ENCODE measurements at regions not wholly inside any gene's neighbourhood (a gene's known extent, or its start where the extent isn't known, plus 50 kb on each side); places are given as distances from the start of the nearest gene placed in this dataset.

DNA sequence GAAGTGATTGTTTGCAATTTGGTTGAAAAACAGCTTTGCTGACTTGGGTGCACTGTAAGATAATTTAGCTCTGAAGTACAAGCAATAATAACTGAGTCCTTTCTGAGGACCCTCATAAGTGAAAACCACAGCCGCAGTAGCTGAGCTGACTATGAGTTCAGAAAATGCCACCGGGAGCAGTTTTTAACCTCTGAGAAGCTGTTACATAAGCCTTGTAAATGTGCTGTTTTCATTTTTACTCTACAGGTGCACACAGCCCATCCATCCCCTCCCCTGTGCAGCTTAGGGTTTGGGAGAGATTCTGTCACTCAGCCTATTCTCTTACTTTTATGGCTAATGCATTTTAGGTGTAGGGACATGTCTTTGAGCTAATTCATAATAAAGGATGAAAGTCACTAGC lies 255.5 kb upstream of the C11orf87 start:
- Mint-ChIP-seq H3K36me3 (no peaks in the 10 kb centered on the region), H3K9me3 (no peaks in the 10 kb centered on the region)
- WGBS (ENCODE audit: insufficient coverage) = no CpG with 5 or more reads among the region's 2 CpGs

DNA sequence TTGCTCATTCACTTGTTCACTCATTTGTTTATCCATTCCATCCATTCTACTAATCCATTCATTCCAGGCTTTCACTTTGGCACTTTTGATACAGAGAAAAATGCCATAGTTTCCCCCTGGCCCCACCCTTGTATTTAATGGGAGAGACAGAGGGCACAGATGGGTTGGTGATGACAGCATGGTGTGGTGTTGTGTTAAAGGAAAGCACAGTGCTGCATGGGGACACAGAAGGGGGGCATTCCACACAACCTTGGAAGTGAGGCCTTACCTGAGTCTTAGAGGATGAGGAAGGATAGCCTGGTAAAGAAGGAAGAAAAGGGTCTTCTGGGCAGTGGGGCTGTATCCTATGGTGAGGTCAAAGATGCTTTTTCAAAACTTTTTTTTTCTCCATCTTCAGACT lies 248.5 kb upstream of the C11orf87 start:
- H3K36me3 Mint-ChIP-seq = no peaks in the 10 kb centered on the region
- H3K27ac Mint-ChIP-seq = no peak overlapping the region
- POLR2A ChIA-PET = no interaction called here
- Histone ChIP-seq H3K27ac (ENCODE audit: low read length) (no peak overlapping the region), H3K4me1 (ENCODE audit: control insufficient read depth in 1 of 2, extremely low read depth in 1 of 2, insufficient read depth in 2 of 2, low read length in 2 of 2) (no peaks in the 10 kb centered on the region), H3K36me3 (ENCODE audit: control insufficient read depth in 2 of 2, extremely low read depth in 1 of 2, insufficient read depth in 1 of 2, low read length in 1 of 2) (no peaks in the 10 kb centered on the region), H3K27me3 (replicated peaks in 1 of 2; ENCODE audit: control insufficient read depth in 2 of 2, extremely low read depth in 1 of 2, insufficient read depth in 2 of 2, low read length in 1 of 2) (no peaks in the 10 kb centered on the region), H3K9me3 (no peaks in the 10 kb centered on the region), H3K4me3 (ENCODE audit: control insufficient read depth in 1 of 2, extremely low read depth in 1 of 2, low read length in 1 of 2) (no peak overlapping the region)
- no peaks in the 10 kb centered on the region for H3K4me1 Mint-ChIP-seq
- CTCF ChIA-PET = no interaction called here
- ATAC-seq (replicated peaks in 1 of 4) (no peak), DNase-seq (no peak)
- no peaks in the 10 kb centered on the region for H3K9me3 Mint-ChIP-seq
- H3K4me3 Mint-ChIP-seq = no peak overlapping the region
- H3K27me3 Mint-ChIP-seq = peaks cover 0 to 5% of the 10 kb centered on the region in 2 donors

More for the DNA sequence above, 255.5 kb upstream of the C11orf87 start:
- Histone ChIP-seq H3K36me3 (ENCODE audit: control insufficient read depth in 2 of 2, extremely low read depth in 1 of 2, insufficient read depth in 1 of 2, low read length in 1 of 2) (no peaks in the 10 kb centered on the region), H3K4me3 (ENCODE audit: control insufficient read depth in 1 of 2, extremely low read depth in 1 of 2, low read length in 1 of 2) (no peak overlapping the region), H3K9me3 (no peaks in the 10 kb centered on the region), H3K27me3 (replicated peaks in 1 of 2; ENCODE audit: control insufficient read depth in 2 of 2, extremely low read depth in 1 of 2, insufficient read depth in 2 of 2, low read length in 1 of 2) (no peaks in the 10 kb centered on the region), H3K4me1 (ENCODE audit: control insufficient read depth in 1 of 2, extremely low read depth in 1 of 2, insufficient read depth in 2 of 2, low read length in 2 of 2) (no peaks in the 10 kb centered on the region), H3K27ac (ENCODE audit: low read length) (no peak overlapping the region)
- Mint-ChIP-seq H3K4me1 (no peaks in the 10 kb centered on the region), H3K27me3 (no peaks in the 10 kb centered on the region), H3K4me3 (no peak overlapping the region), H3K27ac (no peak overlapping the region)
- ChIA-PET POLR2A (no interaction called here), CTCF (no interaction called here)
- ATAC-seq (replicated peaks in 1 of 4) (no peak), DNase-seq (no peak)

DNA sequence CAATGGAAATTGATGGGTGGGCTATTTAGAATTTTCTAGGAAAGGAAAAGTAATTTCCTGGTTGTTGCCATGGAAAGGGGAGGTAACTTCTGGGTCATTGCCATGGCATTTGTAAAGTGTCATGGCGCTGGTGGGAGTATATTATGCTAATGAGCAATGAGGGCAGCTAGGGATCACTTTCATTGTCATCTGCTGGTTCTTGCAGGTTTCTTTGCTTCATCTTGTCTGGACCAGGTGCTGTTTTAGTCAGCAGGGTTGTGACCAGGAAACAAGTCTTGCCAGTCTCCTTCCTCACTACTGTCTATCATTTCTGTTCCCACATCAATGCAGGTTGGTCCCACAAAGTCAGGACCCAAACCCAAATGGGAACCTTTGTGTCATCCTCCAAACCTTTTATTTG lies 237.6 kb upstream of the C11orf87 start:
- no peak overlapping the region for H3K4me3 Mint-ChIP-seq
- H3K4me1 Mint-ChIP-seq = no peaks in the 10 kb centered on the region
- H3K4me3 ChIP-seq (ENCODE audit: control insufficient read depth in 1 of 2, extremely low read depth in 1 of 2, low read length in 1 of 2) = no peak overlapping the region
- ChIA-PET POLR2A (no interaction called here), CTCF (no interaction called here)
- H3K4me1 ChIP-seq (ENCODE audit: control insufficient read depth in 1 of 2, extremely low read depth in 1 of 2, insufficient read depth in 2 of 2, low read length in 2 of 2) = no peaks in the 10 kb centered on the region
- no peaks in the 10 kb centered on the region for H3K36me3 ChIP-seq (ENCODE audit: control insufficient read depth in 2 of 2, extremely low read depth in 1 of 2, insufficient read depth in 1 of 2, low read length in 1 of 2)
- no peak overlapping the region for H3K27ac Mint-ChIP-seq
- no CpG with 5 or more reads among the region's 1 CpG for WGBS (ENCODE audit: insufficient coverage)
- DNase-seq (no peak), ATAC-seq (replicated peaks in 1 of 4) (no peak)
- no peaks in the 10 kb centered on the region for H3K27me3 ChIP-seq (replicated peaks in 1 of 2; ENCODE audit: control insufficient read depth in 2 of 2, extremely low read depth in 1 of 2, insufficient read depth in 2 of 2, low read length in 1 of 2)
- H3K27me3 Mint-ChIP-seq = no peaks in the 10 kb centered on the region
- H3K27ac ChIP-seq (ENCODE audit: low read length) = no peak overlapping the region
- no peaks in the 10 kb centered on the region for H3K36me3 Mint-ChIP-seq
- peaks cover 5 to 16% (median 12%) of the 10 kb centered on the region in 3 donors for H3K9me3 Mint-ChIP-seq
- no peaks in the 10 kb centered on the region for H3K9me3 ChIP-seq

DNA sequence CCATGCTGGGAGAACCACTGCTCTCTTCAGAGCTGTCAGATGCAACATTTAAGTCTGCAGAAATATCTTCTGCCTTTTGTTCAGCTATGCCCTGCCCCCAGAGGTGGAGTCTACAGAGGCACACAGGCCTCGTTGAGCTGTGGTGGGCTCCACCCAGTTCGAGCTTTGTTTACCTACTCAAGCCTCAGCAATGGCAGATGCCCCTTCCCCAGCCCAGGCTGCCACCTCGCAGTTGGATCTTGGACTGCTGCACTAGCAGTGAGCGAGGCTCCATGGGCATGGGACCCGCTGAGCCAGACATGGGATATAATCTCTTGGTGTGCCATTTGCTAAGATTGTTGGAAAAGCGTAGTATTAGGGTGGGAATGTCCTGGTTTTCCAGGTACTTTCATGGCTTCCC lies 229.1 kb upstream of the C11orf87 start:
- Mint-ChIP-seq H3K36me3 (no peaks in the 10 kb centered on the region), H3K27ac (no peak overlapping the region), H3K9me3 (peaks cover 10 to 19% (median 16%) of the 10 kb centered on the region in 3 donors), H3K27me3 (no peaks in the 10 kb centered on the region), H3K4me1 (no peaks in the 10 kb centered on the region), H3K4me3 (no peak overlapping the region)
- CTCF ChIA-PET = no interaction called here
- H3K9me3 ChIP-seq = no peaks in the 10 kb centered on the region
- no peaks in the 10 kb centered on the region for H3K27me3 ChIP-seq (replicated peaks in 1 of 2; ENCODE audit: control insufficient read depth in 2 of 2, extremely low read depth in 1 of 2, insufficient read depth in 2 of 2, low read length in 1 of 2)
- WGBS (ENCODE audit: insufficient coverage) = 71% methylated on average over 4 of the region's 6 CpGs
- H3K4me1 ChIP-seq (ENCODE audit: control insufficient read depth in 1 of 2, extremely low read depth in 1 of 2, insufficient read depth in 2 of 2, low read length in 2 of 2) = no peaks in the 10 kb centered on the region
- POLR2A ChIA-PET = no interaction called here
- H3K36me3 ChIP-seq (ENCODE audit: control insufficient read depth in 2 of 2, extremely low read depth in 1 of 2, insufficient read depth in 1 of 2, low read length in 1 of 2) = no peaks in the 10 kb centered on the region
- ATAC-seq (replicated peaks in 1 of 4) (no peak), DNase-seq (no peak)
- no peak overlapping the region for H3K27ac ChIP-seq (ENCODE audit: low read length)
- H3K4me3 ChIP-seq (ENCODE audit: control insufficient read depth in 1 of 2, extremely low read depth in 1 of 2, low read length in 1 of 2) = no peak overlapping the region

DNA sequence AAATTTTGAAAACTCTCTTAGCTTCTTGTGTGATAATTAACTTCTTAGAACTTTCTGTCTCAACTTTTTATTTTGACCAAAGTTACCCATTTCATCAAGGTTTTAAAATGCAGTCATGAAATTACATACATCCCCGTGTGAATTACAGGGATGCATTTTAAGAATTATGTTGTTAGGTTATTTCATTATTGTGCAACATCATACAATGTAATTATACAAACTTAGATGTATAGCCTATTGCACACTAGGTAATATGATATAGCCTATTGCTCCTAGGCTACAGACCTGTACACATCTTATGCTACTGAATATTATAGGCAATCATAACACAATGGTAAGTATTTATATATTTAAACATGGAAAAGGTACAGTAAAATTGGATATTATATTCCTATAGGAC lies 228.1 kb upstream of the C11orf87 start:
- no peak overlapping the region for H3K4me3 ChIP-seq (ENCODE audit: control insufficient read depth in 1 of 2, extremely low read depth in 1 of 2, low read length in 1 of 2)
- CTCF ChIA-PET = no interaction called here

DNA sequence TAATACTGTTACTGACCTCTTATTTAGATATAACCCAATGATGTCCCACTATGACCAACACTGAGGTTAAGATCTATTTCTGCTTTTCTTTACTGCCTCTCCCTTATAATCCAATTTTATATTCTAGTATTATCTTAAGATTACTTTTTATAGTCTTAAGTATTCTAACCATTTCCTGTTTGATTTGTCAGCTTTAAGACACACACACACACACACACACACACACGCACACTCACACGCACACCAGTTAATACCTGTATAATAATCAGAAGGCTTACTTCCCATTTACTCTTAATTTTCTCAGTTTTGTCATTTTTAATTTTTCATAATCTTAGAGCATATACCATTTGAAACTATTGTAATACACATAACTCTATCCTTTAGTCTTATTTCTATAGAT lies 226.0 kb upstream of the C11orf87 start:
- no peaks in the 10 kb centered on the region for H3K27me3 ChIP-seq (replicated peaks in 1 of 2; ENCODE audit: control insufficient read depth in 2 of 2, extremely low read depth in 1 of 2, insufficient read depth in 2 of 2, low read length in 1 of 2)
- POLR2A ChIA-PET = no interaction called here
- H3K9me3 Mint-ChIP-seq = peaks cover 0 to 10% (median 6%) of the 10 kb centered on the region in 3 donors
- H3K27ac ChIP-seq (ENCODE audit: low read length) = no peak overlapping the region
- no peaks in the 10 kb centered on the region for H3K27me3 Mint-ChIP-seq
- H3K4me3 Mint-ChIP-seq = no peak overlapping the region
- H3K4me1 Mint-ChIP-seq = no peaks in the 10 kb centered on the region
- WGBS (ENCODE audit: insufficient coverage) = no CpG with 5 or more reads among the region's 2 CpGs
- no peak overlapping the region for H3K27ac Mint-ChIP-seq
- CTCF ChIA-PET = no interaction called here
- DNase-seq = no peak
- no peak for ATAC-seq (replicated peaks in 1 of 4)
- no peaks in the 10 kb centered on the region for H3K9me3 ChIP-seq
- no peaks in the 10 kb centered on the region for H3K4me1 ChIP-seq (ENCODE audit: control insufficient read depth in 1 of 2, extremely low read depth in 1 of 2, insufficient read depth in 2 of 2, low read length in 2 of 2)
- H3K36me3 Mint-ChIP-seq = no peaks in the 10 kb centered on the region
- H3K4me3 ChIP-seq (ENCODE audit: control insufficient read depth in 1 of 2, extremely low read depth in 1 of 2, low read length in 1 of 2) = no peak overlapping the region
- no peaks in the 10 kb centered on the region for H3K36me3 ChIP-seq (ENCODE audit: control insufficient read depth in 2 of 2, extremely low read depth in 1 of 2, insufficient read depth in 1 of 2, low read length in 1 of 2)

More for the DNA sequence above, 228.1 kb upstream of the C11orf87 start:
- Mint-ChIP-seq H3K4me3 (no peak overlapping the region), H3K36me3 (no peaks in the 10 kb centered on the region), H3K9me3 (peaks cover 10 to 19% (median 13%) of the 10 kb centered on the region in 3 donors), H3K4me1 (no peaks in the 10 kb centered on the region), H3K27ac (no peak overlapping the region), H3K27me3 (no peaks in the 10 kb centered on the region)
- ATAC-seq (replicated peaks in 1 of 4) = no peak
- Histone ChIP-seq H3K27ac (ENCODE audit: low read length) (no peak overlapping the region), H3K9me3 (no peaks in the 10 kb centered on the region), H3K27me3 (replicated peaks in 1 of 2; ENCODE audit: control insufficient read depth in 2 of 2, extremely low read depth in 1 of 2, insufficient read depth in 2 of 2, low read length in 1 of 2) (no peaks in the 10 kb centered on the region), H3K36me3 (ENCODE audit: control insufficient read depth in 2 of 2, extremely low read depth in 1 of 2, insufficient read depth in 1 of 2, low read length in 1 of 2) (no peaks in the 10 kb centered on the region), H3K4me1 (ENCODE audit: control insufficient read depth in 1 of 2, extremely low read depth in 1 of 2, insufficient read depth in 2 of 2, low read length in 2 of 2) (no peaks in the 10 kb centered on the region)
- POLR2A ChIA-PET = no interaction called here
- no peak for DNase-seq
- no CpG with 5 or more reads among the region's 1 CpG for WGBS (ENCODE audit: insufficient coverage)

DNA sequence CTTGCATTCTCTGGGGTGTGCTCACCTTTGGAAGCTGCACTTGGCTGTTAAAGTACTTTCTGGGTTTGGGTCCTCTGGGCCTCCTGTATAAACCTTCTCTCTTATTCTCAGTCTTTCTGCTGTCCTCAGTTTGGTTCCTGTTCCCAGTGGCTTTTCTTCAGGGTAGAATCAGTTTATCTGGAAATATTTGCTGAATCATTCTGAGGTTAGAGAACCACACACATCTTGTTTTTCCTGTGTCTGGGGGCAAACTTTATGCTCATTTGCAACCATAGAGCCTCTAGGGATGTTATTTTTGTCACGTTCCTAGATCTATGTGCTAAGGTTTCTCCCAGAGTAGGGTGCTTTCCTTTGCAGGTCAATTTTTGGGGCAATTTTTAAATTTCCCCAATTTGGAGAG lies 224.3 kb upstream of the C11orf87 start:
- Histone ChIP-seq H3K4me1 (ENCODE audit: control insufficient read depth in 1 of 2, extremely low read depth in 1 of 2, insufficient read depth in 2 of 2, low read length in 2 of 2) (no peaks in the 10 kb centered on the region), H3K36me3 (ENCODE audit: control insufficient read depth in 2 of 2, extremely low read depth in 1 of 2, insufficient read depth in 1 of 2, low read length in 1 of 2) (no peaks in the 10 kb centered on the region), H3K27ac (ENCODE audit: low read length) (no peak overlapping the region), H3K27me3 (replicated peaks in 1 of 2; ENCODE audit: control insufficient read depth in 2 of 2, extremely low read depth in 1 of 2, insufficient read depth in 2 of 2, low read length in 1 of 2) (no peaks in the 10 kb centered on the region), H3K9me3 (no peaks in the 10 kb centered on the region), H3K4me3 (ENCODE audit: control insufficient read depth in 1 of 2, extremely low read depth in 1 of 2, low read length in 1 of 2) (no peak overlapping the region)
- Mint-ChIP-seq H3K27me3 (no peaks in the 10 kb centered on the region), H3K36me3 (no peaks in the 10 kb centered on the region), H3K4me3 (no peak overlapping the region), H3K27ac (no peak overlapping the region), H3K9me3 (peaks cover 0 to 2% (median 0%) of the 10 kb centered on the region in 3 donors), H3K4me1 (no peaks in the 10 kb centered on the region)
- no CpG with 5 or more reads among the region's 1 CpG for WGBS (ENCODE audit: insufficient coverage)
- ChIA-PET POLR2A (no interaction called here), CTCF (no interaction called here)
- ATAC-seq (replicated peaks in 1 of 4) (no peak), DNase-seq (no peak)
